PC-3 (cell line): ENCODE measurements at regions not wholly inside any gene's neighbourhood (a gene's known extent, or its start where the extent isn't known, plus 50 kb on each side); places are given as distances from the start of the nearest gene placed in this dataset.

Experiments
- ATAC-seq: fragments of 200-7000 bp; cut with Tn5 transposase; 2 replicates; pipeline ENCODE4 v1.9.1; 2020; ENCODE audit warnings: mild to moderate bottlenecking, moderate library complexity
- BruUV-seq: library from RNA; stranded (reverse); fragments of 400-500 nt; replicated peaks from 2 replicates; lab custom pipeline; 2021; lab: Mats Ljungman, UMichigan
- CTCF ChIA-PET: fragments of 300-600 bp; sonication (Branson Sonifier 250); formaldehyde crosslinking; loops from one replicate; lab custom pipeline; 2022; ENCODE audit warnings: antibody characterized with exemption; lab: Charles Lee
- POLR2A ChIA-PET: fragments of 300-600 bp; sonication (Branson Sonifier 250); formaldehyde crosslinking; loops from one replicate; lab custom pipeline; 2022; ENCODE audit warnings: antibody characterized with exemption; ENCODE audit not compliant: unreplicated experiment; lab: Charles Lee
- DNase-seq: peaks from one replicate; pipeline ENCODE4 v3.0.0-alpha.2; 2015
- H2AFZ ChIP-seq: fragments of 300-600 bp; sonication (generic); 2 replicates; pipeline ENCODE4 v1.6.0; 2016; ENCODE audit warnings: antibody characterized with exemption, low read length
- H3F3A ChIP-seq: fragments of 300-600 bp; sonication (generic); one replicate; pipeline ENCODE4 v1.6.0; 2017; ENCODE audit warnings: antibody characterized with exemption, low read length, control low read depth, mild to moderate bottlenecking; ENCODE audit not compliant: unreplicated experiment
- H3K27ac ChIP-seq: fragments of 300-600 bp; sonication (generic); 2 replicates; pipeline ENCODE4 v1.5.1; 2016; ENCODE audit warnings: mild to moderate bottlenecking, low read length
- H3K27me3 ChIP-seq: fragments of 300-600 bp; sonication (generic); 2 replicates; pipeline ENCODE4 v1.6.1; 2016; ENCODE audit warnings: low read length, mixed read lengths
- H3K36me3 ChIP-seq: fragments of 300-600 bp; sonication (generic); 2 replicates; pipeline ENCODE4 v1.6.1; 2016; ENCODE audit warnings: low read depth, mixed run types, low read length, mixed read lengths
- H3K4me1 ChIP-seq: fragments of 300-600 bp; sonication (generic); 2 replicates; pipeline ENCODE4 v1.5.1; 2016; ENCODE audit warnings: low read length; ENCODE audit not compliant: insufficient read depth
- H3K4me2 ChIP-seq: fragments of 300-600 bp; sonication (generic); 2 replicates; pipeline ENCODE4 v1.6.0; 2016; ENCODE audit warnings: low read length
- H3K4me3 ChIP-seq: fragments of 300-600 bp; sonication (generic); 2 replicates; pipeline ENCODE4 v1.5.1; 2016; ENCODE audit warnings: mild to moderate bottlenecking, low read length, mixed read lengths
- H3K79me2 ChIP-seq: fragments of 300-600 bp; sonication (generic); 2 replicates; pipeline ENCODE4 v1.6.1; 2017; ENCODE audit warnings: low read length, mixed read lengths
- H3K9ac ChIP-seq: fragments of 300-600 bp; sonication (generic); 2 replicates; pipeline ENCODE4 v1.6.0; 2016; ENCODE audit warnings: mild to moderate bottlenecking, low read length
- H3K9me2 ChIP-seq: fragments of 300-600 bp; sonication (generic); replicated peaks from 2 replicates; pipeline ENCODE4 v1.6.1; 2016; ENCODE audit warnings: mixed run types, low read length, mixed read lengths
- H3K9me3 ChIP-seq: fragments of 300-600 bp; sonication (generic); 2 replicates; pipeline ENCODE4 v1.6.1; 2016; ENCODE audit warnings: low read length, mixed read lengths
- H4K20me1 ChIP-seq: fragments of 300-600 bp; sonication (generic); 2 replicates; pipeline ENCODE4 v1.6.1; 2016; ENCODE audit warnings: low read length, mixed read lengths
- EZH2 ChIP-seq: fragments of 300-600 bp; sonication (generic); IDR thresholded peaks from one replicate; pipeline ENCODE4 v1.6.1; 2017; ENCODE audit warnings: antibody characterized with exemption, mild to moderate bottlenecking, low read length; ENCODE audit not compliant: unreplicated experiment
- EZH2phosphoT487 ChIP-seq: fragments of 300-600 bp; sonication (generic); IDR thresholded peaks from 2 replicates; pipeline ENCODE4 v1.6.1; 2018; ENCODE audit warnings: mild to moderate bottlenecking, antibody characterized with exemption, low read length, borderline replicate concordance
- intact Hi-C: fragments of 100-400 bp; cut with micrococcal nuclease; formaldehyde crosslinking; loops from 2 replicates; pipeline ENCODE4 v1.9.0; 2023
- TF ChIP-seq, protein P1 (sequence below): fragments of 300-600 bp; sonication (generic); conservative IDR thresholded peaks from 2 replicates; pipeline ENCODE4 v1.5.1; 2017; ENCODE audit warnings: antibody characterized with exemption, low read depth, mild to moderate bottlenecking, low read length

DNA sequence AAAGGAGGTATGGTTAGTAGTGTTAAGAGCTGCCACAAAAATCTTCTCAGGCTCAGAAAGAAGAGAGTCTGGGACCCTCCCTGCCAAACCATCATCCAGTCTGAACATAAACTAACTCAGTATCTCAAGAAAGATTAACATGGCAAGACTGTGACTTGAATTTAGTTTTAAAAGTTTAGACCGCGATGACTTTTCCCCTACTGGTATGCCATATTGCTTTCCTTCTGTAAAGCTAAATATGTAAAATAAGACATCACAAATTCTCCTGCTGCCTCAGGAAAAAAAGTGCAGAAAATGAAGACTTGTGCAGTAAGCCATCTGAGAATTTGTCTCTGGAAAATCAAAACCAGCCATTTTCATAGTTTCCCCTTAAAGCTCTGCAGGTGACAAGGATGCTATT is 85.2 kb upstream of the STARD4 start:
- DNase-seq (no peak), ATAC-seq (no peak)
- BruUV-seq, result no TSS peak
- POLR2A ChIA-PET, result no interaction called here
- intact Hi-C loops, result no loop called here
- no peak overlapping the region for H3K27ac ChIP-seq
- no peaks in the 10 kb centered on the region for H3K9me3 ChIP-seq
- H3K27me3 ChIP-seq, result no peaks in the 10 kb centered on the region
- H3K4me2 ChIP-seq, result no peak overlapping the region
- CTCF ChIA-PET, result no interaction called here
- no peaks in the 10 kb centered on the region for H3F3A ChIP-seq
- no peak overlapping the region for H3K4me3 ChIP-seq
- TF ChIP-seq EZH2 (no peak), EZH2phosphoT487 (no peak)
- TF ChIP-seq, protein P1, sequence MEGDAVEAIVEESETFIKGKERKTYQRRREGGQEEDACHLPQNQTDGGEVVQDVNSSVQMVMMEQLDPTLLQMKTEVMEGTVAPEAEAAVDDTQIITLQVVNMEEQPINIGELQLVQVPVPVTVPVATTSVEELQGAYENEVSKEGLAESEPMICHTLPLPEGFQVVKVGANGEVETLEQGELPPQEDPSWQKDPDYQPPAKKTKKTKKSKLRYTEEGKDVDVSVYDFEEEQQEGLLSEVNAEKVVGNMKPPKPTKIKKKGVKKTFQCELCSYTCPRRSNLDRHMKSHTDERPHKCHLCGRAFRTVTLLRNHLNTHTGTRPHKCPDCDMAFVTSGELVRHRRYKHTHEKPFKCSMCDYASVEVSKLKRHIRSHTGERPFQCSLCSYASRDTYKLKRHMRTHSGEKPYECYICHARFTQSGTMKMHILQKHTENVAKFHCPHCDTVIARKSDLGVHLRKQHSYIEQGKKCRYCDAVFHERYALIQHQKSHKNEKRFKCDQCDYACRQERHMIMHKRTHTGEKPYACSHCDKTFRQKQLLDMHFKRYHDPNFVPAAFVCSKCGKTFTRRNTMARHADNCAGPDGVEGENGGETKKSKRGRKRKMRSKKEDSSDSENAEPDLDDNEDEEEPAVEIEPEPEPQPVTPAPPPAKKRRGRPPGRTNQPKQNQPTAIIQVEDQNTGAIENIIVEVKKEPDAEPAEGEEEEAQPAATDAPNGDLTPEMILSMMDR, result no peak
- no peaks in the 10 kb centered on the region for H3K4me1 ChIP-seq
- no peaks in the 10 kb centered on the region for H3K36me3 ChIP-seq
- no peak overlapping the region for H3K9ac ChIP-seq
- H4K20me1 ChIP-seq, result no peaks in the 10 kb centered on the region
- no peaks in the 10 kb centered on the region for H3K9me2 ChIP-seq
- no peak overlapping the region for H2AFZ ChIP-seq
- H3K79me2 ChIP-seq, result no peaks in the 10 kb centered on the region

DNA sequence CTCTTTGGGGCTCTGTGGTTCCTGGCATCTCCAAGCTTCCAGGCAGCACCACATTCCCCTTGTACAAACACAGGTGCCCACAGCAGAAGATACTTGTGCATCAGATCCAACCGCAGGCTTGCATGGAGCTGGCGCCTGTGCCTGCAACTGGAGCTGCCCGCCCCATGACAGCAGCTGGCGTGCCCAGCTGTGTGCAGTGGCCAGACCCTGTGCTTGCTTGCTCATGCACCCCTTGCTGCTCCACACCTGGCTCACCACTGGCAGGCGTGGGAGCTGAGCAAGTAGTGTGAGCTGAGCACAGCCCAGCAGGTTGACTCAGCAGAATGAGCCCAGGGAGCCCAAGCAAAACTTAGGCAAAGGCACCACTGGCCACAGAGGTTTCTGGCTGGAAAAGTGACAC is 84.4 kb upstream of the STARD4 start:
- no peaks in the 10 kb centered on the region for H3K9me3 ChIP-seq
- H3K27ac ChIP-seq, result no peak overlapping the region
- H3K4me3 ChIP-seq, result no peak overlapping the region
- H3K9ac ChIP-seq, result no peak overlapping the region
- H3K27me3 ChIP-seq, result no peaks in the 10 kb centered on the region
- H3K36me3 ChIP-seq, result no peaks in the 10 kb centered on the region
- H3F3A ChIP-seq, result no peaks in the 10 kb centered on the region
- intact Hi-C loops, result no loop called here
- no peaks in the 10 kb centered on the region for H3K4me1 ChIP-seq
- no peak for ATAC-seq
- DNase-seq, result no peak
- H3K4me2 ChIP-seq, result no peak overlapping the region
- no peak overlapping the region for H2AFZ ChIP-seq
- CTCF ChIA-PET, result no interaction called here
- H3K79me2 ChIP-seq, result no peaks in the 10 kb centered on the region
- H4K20me1 ChIP-seq, result no peaks in the 10 kb centered on the region
- TF ChIP-seq, protein P1, result no peak
- TF ChIP-seq EZH2, result no peak
- TF ChIP-seq EZH2phosphoT487, result no peak
- no TSS peak for BruUV-seq
- H3K9me2 ChIP-seq, result no peaks in the 10 kb centered on the region
- POLR2A ChIA-PET, result no interaction called here

DNA sequence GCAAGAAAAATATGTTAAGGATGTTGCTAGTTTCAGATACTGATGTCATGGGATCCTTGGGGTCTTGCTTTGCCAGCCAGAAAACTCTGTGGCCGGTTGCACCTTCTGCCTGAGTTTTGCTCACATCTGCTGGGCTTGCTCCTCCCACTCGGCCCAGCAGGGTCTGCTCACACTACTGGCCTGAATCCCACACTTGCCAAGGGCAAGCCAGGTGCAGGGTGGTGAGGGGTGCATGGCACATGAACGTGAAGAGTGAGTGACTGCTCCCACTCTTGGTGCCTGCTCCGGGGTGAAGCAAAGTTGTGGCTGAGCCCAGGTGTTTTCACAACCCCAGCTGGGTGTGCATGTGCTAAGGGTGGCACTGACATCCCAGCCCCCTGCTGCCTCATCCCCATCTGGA is 83.1 kb upstream of the STARD4 start:
- Histone ChIP-seq H3K9me3 (no peaks in the 10 kb centered on the region), H3K4me3 (no peak overlapping the region), H3K9me2 (no peaks in the 10 kb centered on the region), H2AFZ (no peak overlapping the region), H3K4me1 (no peaks in the 10 kb centered on the region), H3F3A (no peaks in the 10 kb centered on the region), H3K9ac (no peak overlapping the region), H3K27ac (no peak overlapping the region), H3K27me3 (no peaks in the 10 kb centered on the region), H3K4me2 (no peak overlapping the region), H3K36me3 (no peaks in the 10 kb centered on the region), H3K79me2 (no peaks in the 10 kb centered on the region), H4K20me1 (no peaks in the 10 kb centered on the region)
- TF ChIP-seq EZH2, result no peak
- TF ChIP-seq EZH2phosphoT487, result no peak
- TF ChIP-seq, protein P1, result no peak
- BruUV-seq, result no TSS peak
- POLR2A ChIA-PET, result no interaction called here
- CTCF ChIA-PET, result no interaction called here
- intact Hi-C loops, result no loop called here
- ATAC-seq (no peak), DNase-seq (no peak)
